ENCODE measurements at regions not wholly inside any gene's neighbourhood (a gene's known extent, or its start where the extent isn't known, plus 50 kb on each side); places are given as distances from the start of the nearest gene placed in this dataset.

DNA sequence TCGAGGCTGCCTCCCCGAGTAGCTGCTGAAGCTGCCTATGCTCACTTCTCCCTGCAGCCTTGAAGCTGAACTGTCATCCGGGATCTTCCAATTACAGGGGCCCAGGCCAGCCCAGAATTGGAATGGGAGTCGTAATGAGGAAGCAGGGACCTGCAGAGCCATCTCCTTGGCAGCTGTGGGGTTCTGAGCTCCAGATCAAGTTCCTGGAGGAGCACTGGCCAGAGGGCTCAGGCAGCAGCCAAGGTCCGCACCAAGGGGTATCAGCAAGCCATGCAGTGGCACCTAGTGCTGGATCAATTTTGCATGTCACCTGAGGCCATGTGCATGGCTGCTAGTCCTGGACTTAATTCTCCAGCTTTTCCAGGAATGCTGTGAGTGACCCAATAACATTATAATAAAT is 163.2 kb upstream of the TSHZ2 start:
- POLR2A ChIA-PET (ENCODE audit: partially characterized antibody) = no interaction called here
- Histone ChIP-seq H3K4me3 (ENCODE audit: extremely low read depth in 1 of 4, insufficient read depth in 2 of 4, low read depth in 3 of 4, low read length in 4 of 4) (no peak overlapping the region), H3K27me3 (replicated peaks in 1 of 4; ENCODE audit: control insufficient read depth in 3 of 4, extremely low read depth in 1 of 4, insufficient read depth in 3 of 4, low read length in 3 of 4) (no peaks in the 10 kb centered on the region)
- TF ChIP-seq, protein P1, sequence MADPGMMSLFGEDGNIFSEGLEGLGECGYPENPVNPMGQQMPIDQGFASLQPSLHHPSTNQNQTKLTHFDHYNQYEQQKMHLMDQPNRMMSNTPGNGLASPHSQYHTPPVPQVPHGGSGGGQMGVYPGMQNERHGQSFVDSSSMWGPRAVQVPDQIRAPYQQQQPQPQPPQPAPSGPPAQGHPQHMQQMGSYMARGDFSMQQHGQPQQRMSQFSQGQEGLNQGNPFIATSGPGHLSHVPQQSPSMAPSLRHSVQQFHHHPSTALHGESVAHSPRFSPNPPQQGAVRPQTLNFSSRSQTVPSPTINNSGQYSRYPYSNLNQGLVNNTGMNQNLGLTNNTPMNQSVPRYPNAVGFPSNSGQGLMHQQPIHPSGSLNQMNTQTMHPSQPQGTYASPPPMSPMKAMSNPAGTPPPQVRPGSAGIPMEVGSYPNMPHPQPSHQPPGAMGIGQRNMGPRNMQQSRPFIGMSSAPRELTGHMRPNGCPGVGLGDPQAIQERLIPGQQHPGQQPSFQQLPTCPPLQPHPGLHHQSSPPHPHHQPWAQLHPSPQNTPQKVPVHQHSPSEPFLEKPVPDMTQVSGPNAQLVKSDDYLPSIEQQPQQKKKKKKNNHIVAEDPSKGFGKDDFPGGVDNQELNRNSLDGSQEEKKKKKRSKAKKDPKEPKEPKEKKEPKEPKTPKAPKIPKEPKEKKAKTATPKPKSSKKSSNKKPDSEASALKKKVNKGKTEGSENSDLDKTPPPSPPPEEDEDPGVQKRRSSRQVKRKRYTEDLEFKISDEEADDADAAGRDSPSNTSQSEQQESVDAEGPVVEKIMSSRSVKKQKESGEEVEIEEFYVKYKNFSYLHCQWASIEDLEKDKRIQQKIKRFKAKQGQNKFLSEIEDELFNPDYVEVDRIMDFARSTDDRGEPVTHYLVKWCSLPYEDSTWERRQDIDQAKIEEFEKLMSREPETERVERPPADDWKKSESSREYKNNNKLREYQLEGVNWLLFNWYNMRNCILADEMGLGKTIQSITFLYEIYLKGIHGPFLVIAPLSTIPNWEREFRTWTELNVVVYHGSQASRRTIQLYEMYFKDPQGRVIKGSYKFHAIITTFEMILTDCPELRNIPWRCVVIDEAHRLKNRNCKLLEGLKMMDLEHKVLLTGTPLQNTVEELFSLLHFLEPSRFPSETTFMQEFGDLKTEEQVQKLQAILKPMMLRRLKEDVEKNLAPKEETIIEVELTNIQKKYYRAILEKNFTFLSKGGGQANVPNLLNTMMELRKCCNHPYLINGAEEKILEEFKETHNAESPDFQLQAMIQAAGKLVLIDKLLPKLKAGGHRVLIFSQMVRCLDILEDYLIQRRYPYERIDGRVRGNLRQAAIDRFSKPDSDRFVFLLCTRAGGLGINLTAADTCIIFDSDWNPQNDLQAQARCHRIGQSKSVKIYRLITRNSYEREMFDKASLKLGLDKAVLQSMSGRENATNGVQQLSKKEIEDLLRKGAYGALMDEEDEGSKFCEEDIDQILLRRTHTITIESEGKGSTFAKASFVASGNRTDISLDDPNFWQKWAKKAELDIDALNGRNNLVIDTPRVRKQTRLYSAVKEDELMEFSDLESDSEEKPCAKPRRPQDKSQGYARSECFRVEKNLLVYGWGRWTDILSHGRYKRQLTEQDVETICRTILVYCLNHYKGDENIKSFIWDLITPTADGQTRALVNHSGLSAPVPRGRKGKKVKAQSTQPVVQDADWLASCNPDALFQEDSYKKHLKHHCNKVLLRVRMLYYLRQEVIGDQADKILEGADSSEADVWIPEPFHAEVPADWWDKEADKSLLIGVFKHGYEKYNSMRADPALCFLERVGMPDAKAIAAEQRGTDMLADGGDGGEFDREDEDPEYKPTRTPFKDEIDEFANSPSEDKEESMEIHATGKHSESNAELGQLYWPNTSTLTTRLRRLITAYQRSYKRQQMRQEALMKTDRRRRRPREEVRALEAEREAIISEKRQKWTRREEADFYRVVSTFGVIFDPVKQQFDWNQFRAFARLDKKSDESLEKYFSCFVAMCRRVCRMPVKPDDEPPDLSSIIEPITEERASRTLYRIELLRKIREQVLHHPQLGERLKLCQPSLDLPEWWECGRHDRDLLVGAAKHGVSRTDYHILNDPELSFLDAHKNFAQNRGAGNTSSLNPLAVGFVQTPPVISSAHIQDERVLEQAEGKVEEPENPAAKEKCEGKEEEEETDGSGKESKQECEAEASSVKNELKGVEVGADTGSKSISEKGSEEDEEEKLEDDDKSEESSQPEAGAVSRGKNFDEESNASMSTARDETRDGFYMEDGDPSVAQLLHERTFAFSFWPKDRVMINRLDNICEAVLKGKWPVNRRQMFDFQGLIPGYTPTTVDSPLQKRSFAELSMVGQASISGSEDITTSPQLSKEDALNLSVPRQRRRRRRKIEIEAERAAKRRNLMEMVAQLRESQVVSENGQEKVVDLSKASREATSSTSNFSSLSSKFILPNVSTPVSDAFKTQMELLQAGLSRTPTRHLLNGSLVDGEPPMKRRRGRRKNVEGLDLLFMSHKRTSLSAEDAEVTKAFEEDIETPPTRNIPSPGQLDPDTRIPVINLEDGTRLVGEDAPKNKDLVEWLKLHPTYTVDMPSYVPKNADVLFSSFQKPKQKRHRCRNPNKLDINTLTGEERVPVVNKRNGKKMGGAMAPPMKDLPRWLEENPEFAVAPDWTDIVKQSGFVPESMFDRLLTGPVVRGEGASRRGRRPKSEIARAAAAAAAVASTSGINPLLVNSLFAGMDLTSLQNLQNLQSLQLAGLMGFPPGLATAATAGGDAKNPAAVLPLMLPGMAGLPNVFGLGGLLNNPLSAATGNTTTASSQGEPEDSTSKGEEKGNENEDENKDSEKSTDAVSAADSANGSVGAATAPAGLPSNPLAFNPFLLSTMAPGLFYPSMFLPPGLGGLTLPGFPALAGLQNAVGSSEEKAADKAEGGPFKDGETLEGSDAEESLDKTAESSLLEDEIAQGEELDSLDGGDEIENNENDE (IDR thresholded peaks at IDR 0.05; ENCODE audit: insufficient replicate concordance, low read length) = no peak

More for the DNA sequence above, 163.2 kb upstream of the TSHZ2 start:
- no peak overlapping the region for H3K27ac ChIP-seq (ENCODE audit: low read depth, low read length)
- H3K18ac ChIP-seq (ENCODE audit: extremely low read depth, low read length) = no peak overlapping the region
- no peaks in the 10 kb centered on the region for H3K79me2 ChIP-seq (ENCODE audit: control insufficient read depth in 1 of 2, insufficient read depth in 2 of 2, low read length in 2 of 2)
- H3K4ac ChIP-seq (replicated peaks; ENCODE audit: insufficient read length, low read depth, low read length) = no peak overlapping the region
- no peak for FAIRE-seq
- H3K23me2 ChIP-seq (ENCODE audit: low read depth, low read length) = no peaks in the 10 kb centered on the region
- no peak overlapping the region for H2BK120ac ChIP-seq (replicated peaks; ENCODE audit: low read depth, low read length)
- H4K8ac ChIP-seq (ENCODE audit: extremely low read depth, insufficient read depth, low read length) = no peak overlapping the region
- no peak overlapping the region for H4K5ac ChIP-seq (ENCODE audit: insufficient read length, low read depth, low read length)
- H4K20me1 ChIP-seq (replicated peaks in 1 of 2; ENCODE audit: control insufficient read depth in 1 of 2, insufficient read depth in 2 of 2, low read length in 2 of 2) = no peaks in the 10 kb centered on the region
- H3K4me1 ChIP-seq (replicated peaks in 1 of 4; ENCODE audit: control insufficient read depth in 3 of 4, insufficient read depth in 4 of 4, low read length in 3 of 4) = no peaks in the 10 kb centered on the region
- no peaks in the 10 kb centered on the region for H3K79me1 ChIP-seq (ENCODE audit: low read depth, low read length)
- no peak overlapping the region for H2BK15ac ChIP-seq (ENCODE audit: low read length)
- H3K9ac ChIP-seq (replicated peaks in 1 of 4; ENCODE audit: extremely low read depth in 1 of 4, low read depth in 3 of 4, low read length in 3 of 4) = no peak overlapping the region
- no peak overlapping the region for H3K4me2 ChIP-seq (ENCODE audit: insufficient read depth in 1 of 2, low read depth in 2 of 2, low read length in 2 of 2)
- no peak overlapping the region for H3K14ac ChIP-seq (ENCODE audit: insufficient read length)
- H3K56ac ChIP-seq (replicated peaks; ENCODE audit: insufficient read length, low read depth, low read length) = no peak overlapping the region
- 82% methylated on average over 5 of the region's 5 CpGs; no CpG with 5 or more reads in 1 of the 2 experiments for WGBS, 2 experiments (ENCODE audit: extremely low coverage in 1 of 2, insufficient coverage in 1 of 2, insufficient read length in 1 of 2, insufficient replicate concordance in 2 of 2, low coverage in 1 of 2, low lambda C conversion rate in 2 of 2, missing lambda C conversion rate in 1 of 2)
- H3K36me3 ChIP-seq (ENCODE audit: control insufficient read depth in 2 of 4, insufficient read depth in 4 of 4, low read length in 3 of 4) = no peaks in the 10 kb centered on the region
- DNase-seq (ENCODE audit: low read depth in 1 of 2, low spot score in 2 of 2) = no peak
- no peaks in the 10 kb centered on the region for H3K9me3 ChIP-seq (ENCODE audit: insufficient read depth in 2 of 2, low read depth in 1 of 2, low read length in 1 of 2)
- H2AK5ac ChIP-seq (ENCODE audit: low read depth, low read length) = no peak overlapping the region
- no peak overlapping the region for H2BK20ac ChIP-seq (ENCODE audit: low read length)
- no peak overlapping the region for H2BK5ac ChIP-seq (ENCODE audit: low read depth, low read length)
- CTCF ChIA-PET (ENCODE audit: partially characterized antibody) = interaction anchor here (1.6 to 2.2 kb wide), 2 partner anchors 9 to 10 kb away, joined by 7 to 8 read pairs; no protein-coding TSS in a partner anchor
- no peak overlapping the region for H2AFZ ChIP-seq (ENCODE audit: low read length)
- no peak overlapping the region for H4K91ac ChIP-seq (replicated peaks; ENCODE audit: insufficient read length, low read length)
- H2BK12ac ChIP-seq (ENCODE audit: low read depth, low read length) = no peak overlapping the region
- H3K23ac ChIP-seq (ENCODE audit: insufficient read length) = no peak overlapping the region

All from H1 (cell line).